ENCODE measurements at regions not wholly inside any gene's neighbourhood (a gene's known extent, or its start where the extent isn't known, plus 50 kb on each side); places are given as distances from the start of the nearest gene placed in this dataset.

GRCh38 chr4:66202870-66203269 lies 532.6 kb upstream of the EPHA5 start:
- TF ChIP-seq EP300 (IDR thresholded peaks at IDR 0.05), result no peak
- TF ChIP-seq, protein P1, sequence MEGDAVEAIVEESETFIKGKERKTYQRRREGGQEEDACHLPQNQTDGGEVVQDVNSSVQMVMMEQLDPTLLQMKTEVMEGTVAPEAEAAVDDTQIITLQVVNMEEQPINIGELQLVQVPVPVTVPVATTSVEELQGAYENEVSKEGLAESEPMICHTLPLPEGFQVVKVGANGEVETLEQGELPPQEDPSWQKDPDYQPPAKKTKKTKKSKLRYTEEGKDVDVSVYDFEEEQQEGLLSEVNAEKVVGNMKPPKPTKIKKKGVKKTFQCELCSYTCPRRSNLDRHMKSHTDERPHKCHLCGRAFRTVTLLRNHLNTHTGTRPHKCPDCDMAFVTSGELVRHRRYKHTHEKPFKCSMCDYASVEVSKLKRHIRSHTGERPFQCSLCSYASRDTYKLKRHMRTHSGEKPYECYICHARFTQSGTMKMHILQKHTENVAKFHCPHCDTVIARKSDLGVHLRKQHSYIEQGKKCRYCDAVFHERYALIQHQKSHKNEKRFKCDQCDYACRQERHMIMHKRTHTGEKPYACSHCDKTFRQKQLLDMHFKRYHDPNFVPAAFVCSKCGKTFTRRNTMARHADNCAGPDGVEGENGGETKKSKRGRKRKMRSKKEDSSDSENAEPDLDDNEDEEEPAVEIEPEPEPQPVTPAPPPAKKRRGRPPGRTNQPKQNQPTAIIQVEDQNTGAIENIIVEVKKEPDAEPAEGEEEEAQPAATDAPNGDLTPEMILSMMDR (IDR thresholded peaks at IDR 0.05), result no peak

Measured in ovary (tissue), 3 donors.